OCI-LY1 (cell line): ENCODE measurements at regions not wholly inside any gene's neighbourhood (a gene's known extent, or its start where the extent isn't known, plus 50 kb on each side); places are given as distances from the start of the nearest gene placed in this dataset.

ENCODE experiments used
- H2AFZ ChIP-seq: fragments of 200-600 bp; sonication (generic), shearing (Covaris generic); 2 replicates; pipeline ENCODE4 v1.6.0; 2014; ENCODE audit warnings: antibody characterized with exemption, mild to moderate bottlenecking, low read length
- H3F3A ChIP-seq: fragments of 200-600 bp; sonication (generic), shearing (Covaris generic); 2 replicates; pipeline ENCODE4 v1.6.0; 2014; ENCODE audit warnings: mild to moderate bottlenecking, antibody characterized with exemption, low read length, moderate library complexity; ENCODE audit not compliant: insufficient read depth
- H3K27ac ChIP-seq: fragments of 200-600 bp; sonication (generic); 2 replicates; pipeline ENCODE4 v1.5.1; 2014; ENCODE audit warnings: low read length, mixed run types, mild to moderate bottlenecking, low read depth; ENCODE audit not compliant: poor library complexity, severe bottlenecking
- H3K27me3 ChIP-seq: fragments of 200-600 bp; sonication (generic); 2 replicates; pipeline ENCODE4 v1.6.0; 2014; ENCODE audit warnings: antibody characterized with exemption, mild to moderate bottlenecking, low read length, moderate library complexity; ENCODE audit not compliant: insufficient read depth
- H3K36me3 ChIP-seq: fragments of 200-600 bp; sonication (generic); 2 replicates; pipeline ENCODE4 v1.6.1; 2014; ENCODE audit warnings: mild to moderate bottlenecking, antibody characterized with exemption, low read length, moderate library complexity, mixed read lengths; ENCODE audit not compliant: insufficient read depth
- H3K4me1 ChIP-seq: fragments of 200-600 bp; sonication (generic); 2 replicates; pipeline ENCODE4 v1.5.1; 2014; ENCODE audit warnings: mild to moderate bottlenecking, low read length, moderate library complexity; ENCODE audit not compliant: insufficient read depth, severe bottlenecking
- H3K4me2 ChIP-seq: fragments of 200-600 bp; sonication (generic), shearing (Covaris generic); 2 replicates; pipeline ENCODE4 v1.6.1; 2014; ENCODE audit warnings: low read length
- H3K4me3 ChIP-seq: fragments of 200-600 bp; sonication (generic); 2 replicates; pipeline ENCODE4 v1.5.1; 2014; ENCODE audit warnings: low read length, low read depth, mild to moderate bottlenecking, mixed read lengths; ENCODE audit not compliant: poor library complexity, severe bottlenecking
- H3K79me2 ChIP-seq: fragments of 200-600 bp; shearing (Covaris generic); 2 replicates; pipeline ENCODE4 v1.6.1; 2016; ENCODE audit warnings: mixed run types, low read length, mixed read lengths; ENCODE audit not compliant: insufficient read depth
- H3K9ac ChIP-seq: fragments of 200-600 bp; sonication (generic), shearing (Covaris generic); 2 replicates; pipeline ENCODE4 v1.6.1; 2014; ENCODE audit warnings: mild to moderate bottlenecking, low read length, mixed read lengths
- H3K9me2 ChIP-seq: fragments of 200-600 bp; sonication (generic), shearing (Covaris generic); 2 replicates; pipeline ENCODE4 v1.6.1; 2014; ENCODE audit warnings: low read depth, mild to moderate bottlenecking, low read length, mixed read lengths
- H3K9me3 ChIP-seq: fragments of 200-600 bp; shearing (Covaris generic); 2 replicates; pipeline ENCODE4 v1.6.1; 2014; ENCODE audit warnings: low read length, mixed read lengths
- H4K20me1 ChIP-seq: fragments of 200-600 bp; sonication (generic), shearing (Covaris generic); 2 replicates; pipeline ENCODE4 v1.6.0; 2016; ENCODE audit warnings: mild to moderate bottlenecking, low read length; ENCODE audit not compliant: insufficient read depth
- EZH2 ChIP-seq: fragments of 200-600 bp; sonication (generic), shearing (Covaris generic); IDR thresholded peaks from 2 replicates; pipeline ENCODE4 v1.8.0; 2017; ENCODE audit warnings: borderline replicate concordance, mixed run types, mild to moderate bottlenecking, antibody characterized with exemption, low read length, moderate library complexity, mixed read lengths
- TF ChIP-seq, protein P1 (sequence below): fragments of 200-600 bp; sonication (generic), shearing (Covaris generic); IDR thresholded peaks from 2 replicates; pipeline ENCODE4 v1.5.1; 2017; ENCODE audit warnings: mild to moderate bottlenecking, antibody characterized with exemption, low read length, moderate library complexity, mixed read lengths

DNA sequence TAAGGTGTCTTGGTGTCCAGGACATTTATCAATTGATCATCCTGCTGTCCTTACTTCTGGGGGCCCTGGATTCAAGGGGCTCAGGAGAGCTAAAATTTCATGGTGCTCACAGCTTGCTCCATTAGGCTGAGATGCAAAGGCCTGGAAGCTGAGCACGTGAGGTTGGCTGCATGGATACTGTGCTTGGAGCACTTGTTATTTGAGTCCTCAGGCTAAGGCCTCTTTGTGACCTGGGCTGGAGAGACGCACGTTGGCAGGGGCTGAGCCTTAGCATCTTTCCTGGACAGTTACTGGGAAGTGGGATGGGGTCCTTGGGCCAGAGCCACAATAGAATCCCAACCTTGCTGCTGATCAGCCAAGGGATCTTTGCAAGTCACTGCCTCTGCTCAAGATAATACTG lies 151.2 kb upstream of the HS6ST1 start:
- no peak overlapping the region for H3K4me2 ChIP-seq
- no peaks in the 10 kb centered on the region for H3F3A ChIP-seq
- no peak overlapping the region for H2AFZ ChIP-seq
- no peak overlapping the region for H3K4me3 ChIP-seq
- no peaks in the 10 kb centered on the region for H4K20me1 ChIP-seq
- TF ChIP-seq EZH2: no peak
- TF ChIP-seq, protein P1, sequence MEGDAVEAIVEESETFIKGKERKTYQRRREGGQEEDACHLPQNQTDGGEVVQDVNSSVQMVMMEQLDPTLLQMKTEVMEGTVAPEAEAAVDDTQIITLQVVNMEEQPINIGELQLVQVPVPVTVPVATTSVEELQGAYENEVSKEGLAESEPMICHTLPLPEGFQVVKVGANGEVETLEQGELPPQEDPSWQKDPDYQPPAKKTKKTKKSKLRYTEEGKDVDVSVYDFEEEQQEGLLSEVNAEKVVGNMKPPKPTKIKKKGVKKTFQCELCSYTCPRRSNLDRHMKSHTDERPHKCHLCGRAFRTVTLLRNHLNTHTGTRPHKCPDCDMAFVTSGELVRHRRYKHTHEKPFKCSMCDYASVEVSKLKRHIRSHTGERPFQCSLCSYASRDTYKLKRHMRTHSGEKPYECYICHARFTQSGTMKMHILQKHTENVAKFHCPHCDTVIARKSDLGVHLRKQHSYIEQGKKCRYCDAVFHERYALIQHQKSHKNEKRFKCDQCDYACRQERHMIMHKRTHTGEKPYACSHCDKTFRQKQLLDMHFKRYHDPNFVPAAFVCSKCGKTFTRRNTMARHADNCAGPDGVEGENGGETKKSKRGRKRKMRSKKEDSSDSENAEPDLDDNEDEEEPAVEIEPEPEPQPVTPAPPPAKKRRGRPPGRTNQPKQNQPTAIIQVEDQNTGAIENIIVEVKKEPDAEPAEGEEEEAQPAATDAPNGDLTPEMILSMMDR: no peak
- no peaks in the 10 kb centered on the region for H3K36me3 ChIP-seq
- H3K4me1 ChIP-seq: no peaks in the 10 kb centered on the region
- H3K27ac ChIP-seq: no peak overlapping the region
- H3K9ac ChIP-seq: no peak overlapping the region
- no peaks in the 10 kb centered on the region for H3K27me3 ChIP-seq
- H3K79me2 ChIP-seq: no peaks in the 10 kb centered on the region
- peaks cover 20% of the 10 kb centered on the region for H3K9me3 ChIP-seq
- no peaks in the 10 kb centered on the region for H3K9me2 ChIP-seq

DNA sequence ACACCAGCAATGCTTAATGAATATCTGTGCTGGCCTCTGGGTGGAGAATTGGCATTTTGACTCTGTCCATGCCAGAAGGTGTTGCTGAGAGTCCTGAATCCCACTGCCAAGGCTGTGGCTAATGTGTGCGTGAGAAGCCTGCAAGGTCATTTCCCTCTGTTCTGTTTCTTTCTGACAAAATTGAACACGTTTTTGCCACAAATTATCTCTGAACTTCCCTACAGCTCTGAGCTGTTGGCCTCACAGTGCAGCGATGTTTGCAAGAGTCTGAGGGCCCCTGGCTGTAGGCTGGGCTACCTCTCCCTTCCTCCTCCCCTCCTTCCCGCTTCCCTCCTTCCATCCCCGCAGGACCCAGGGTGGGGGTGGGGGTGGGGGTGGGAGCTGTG lies 154.1 kb upstream of the HS6ST1 start:
- TF ChIP-seq EZH2: no peak
- TF ChIP-seq, protein P1: no peak
- no peaks in the 10 kb centered on the region for H3K4me1 ChIP-seq
- H4K20me1 ChIP-seq: no peaks in the 10 kb centered on the region
- no peaks in the 10 kb centered on the region for H3K79me2 ChIP-seq
- no peak overlapping the region for H3K4me3 ChIP-seq
- H3F3A ChIP-seq: no peaks in the 10 kb centered on the region
- H3K9me2 ChIP-seq: no peaks in the 10 kb centered on the region
- no peak overlapping the region for H3K4me2 ChIP-seq
- H2AFZ ChIP-seq: no peak overlapping the region
- no peak overlapping the region for H3K9ac ChIP-seq
- H3K36me3 ChIP-seq: no peaks in the 10 kb centered on the region
- H3K27me3 ChIP-seq: no peaks in the 10 kb centered on the region
- H3K27ac ChIP-seq: no peak overlapping the region
- H3K9me3 ChIP-seq: peaks cover 20% of the 10 kb centered on the region

DNA sequence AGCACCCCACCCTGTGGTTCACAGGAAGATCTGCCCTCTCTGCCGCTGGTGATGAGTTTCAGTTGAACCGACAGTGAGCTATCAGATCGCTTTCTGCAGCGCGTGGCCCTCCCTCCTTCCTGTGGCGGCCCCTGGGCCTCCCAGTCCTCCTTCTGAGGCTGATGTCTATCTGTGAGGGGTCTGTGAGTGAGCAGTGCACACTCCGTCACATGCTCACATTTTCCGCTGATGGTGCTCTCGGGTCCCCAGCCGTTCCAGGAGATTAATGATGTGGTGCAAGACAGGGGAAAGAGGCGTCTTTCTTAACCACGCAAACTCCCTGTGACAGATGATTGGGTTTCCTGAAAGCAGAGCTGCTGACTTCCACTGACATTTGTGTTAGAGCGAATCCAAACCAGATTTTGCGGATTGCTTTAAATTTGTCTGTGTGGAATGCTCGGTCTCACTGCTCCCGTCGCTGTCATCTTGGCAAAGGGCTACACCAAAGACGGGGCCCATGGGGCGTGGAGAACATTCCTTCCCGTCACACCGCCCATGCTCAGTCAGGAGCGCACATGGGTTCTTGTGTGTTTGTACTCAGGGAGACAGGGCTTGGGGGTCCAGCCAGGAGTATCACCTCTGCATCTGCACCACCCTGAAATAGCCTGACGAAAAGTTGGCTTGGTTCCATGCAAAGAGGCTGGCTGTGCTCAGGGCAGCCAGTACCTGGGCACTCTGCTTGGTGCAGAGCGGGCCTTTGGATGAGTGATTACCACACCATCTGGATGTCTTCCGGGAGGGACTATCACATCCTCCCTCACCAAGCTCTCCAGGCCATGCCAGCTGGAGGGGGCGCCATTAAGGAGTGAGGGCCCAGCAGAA lies 154.7 kb upstream of the HS6ST1 start:
- H3K9ac ChIP-seq: no peak overlapping the region
- no peak overlapping the region for H3K4me3 ChIP-seq
- no peak overlapping the region for H3K27ac ChIP-seq
- H3K4me2 ChIP-seq: no peak overlapping the region
- no peaks in the 10 kb centered on the region for H3K36me3 ChIP-seq
- H3K9me2 ChIP-seq: no peaks in the 10 kb centered on the region
- H3K27me3 ChIP-seq: no peaks in the 10 kb centered on the region
- TF ChIP-seq, protein P1: no peak
- no peak for TF ChIP-seq EZH2
- no peak overlapping the region for H2AFZ ChIP-seq
- H3K79me2 ChIP-seq: no peaks in the 10 kb centered on the region
- H4K20me1 ChIP-seq: no peaks in the 10 kb centered on the region
- no peaks in the 10 kb centered on the region for H3K4me1 ChIP-seq
- H3K9me3 ChIP-seq: peaks cover 18% of the 10 kb centered on the region
- no peaks in the 10 kb centered on the region for H3F3A ChIP-seq
